ENCODE measurements at regions not wholly inside any gene's neighbourhood (a gene's known extent, or its start where the extent isn't known, plus 50 kb on each side); places are given as distances from the start of the nearest gene placed in this dataset.
A peak's percentile ranks its signal among the peaks of the same experiment; 100 is the strongest.
"Not testable (repeated sequence)": the region's sequence is repeated elsewhere in the genome, so short reads cannot be mapped to it uniquely, and the experiment has no call there.

DNA sequence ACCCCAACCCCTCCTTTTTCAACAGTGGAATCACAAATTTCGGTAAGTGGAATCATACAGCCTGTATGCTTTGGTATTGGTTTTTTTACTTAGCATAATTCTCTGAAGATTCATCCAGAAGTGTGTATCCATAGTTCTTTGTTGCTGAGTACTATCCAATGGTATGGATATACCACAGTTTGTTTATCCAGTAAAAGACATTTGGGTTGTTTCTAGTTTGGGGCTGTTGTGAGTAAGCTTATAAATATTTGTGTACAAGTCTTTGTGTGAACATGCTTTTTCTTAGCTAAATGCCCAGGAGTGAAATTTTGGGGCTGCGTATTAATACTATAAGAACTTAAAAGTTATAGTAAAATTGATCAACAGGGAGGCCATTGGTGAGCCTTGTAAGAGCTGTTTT is 57.5 kb upstream of the GC start:
- DNase-seq (ENCODE audit: low read depth): no peak

GRCh38 chr4:71847300-71847699 is 63.4 kb upstream of the GC start:
- no peak for DNase-seq (ENCODE audit: low read depth)

DNA sequence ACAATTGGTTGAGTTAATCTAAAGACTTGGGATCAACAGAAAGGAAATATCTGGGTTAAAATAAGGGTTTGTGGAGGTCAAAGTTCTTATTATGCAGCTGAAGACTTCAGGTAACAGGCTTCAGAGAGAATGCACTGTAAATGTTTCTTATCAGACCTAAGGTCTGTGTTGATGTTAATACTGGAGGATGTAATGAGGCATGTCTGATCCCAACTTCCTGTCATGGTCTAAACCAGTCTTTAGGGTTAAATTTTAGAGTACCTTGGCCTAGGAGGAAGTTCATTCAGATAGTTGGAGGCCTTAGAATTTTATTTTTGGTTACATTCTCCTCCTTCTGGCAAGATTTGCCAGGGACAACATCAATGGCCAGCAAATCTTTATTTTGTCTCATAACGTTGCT is 72.1 kb upstream of the GC start:
- no peak for DNase-seq (ENCODE audit: low read depth)

DNA sequence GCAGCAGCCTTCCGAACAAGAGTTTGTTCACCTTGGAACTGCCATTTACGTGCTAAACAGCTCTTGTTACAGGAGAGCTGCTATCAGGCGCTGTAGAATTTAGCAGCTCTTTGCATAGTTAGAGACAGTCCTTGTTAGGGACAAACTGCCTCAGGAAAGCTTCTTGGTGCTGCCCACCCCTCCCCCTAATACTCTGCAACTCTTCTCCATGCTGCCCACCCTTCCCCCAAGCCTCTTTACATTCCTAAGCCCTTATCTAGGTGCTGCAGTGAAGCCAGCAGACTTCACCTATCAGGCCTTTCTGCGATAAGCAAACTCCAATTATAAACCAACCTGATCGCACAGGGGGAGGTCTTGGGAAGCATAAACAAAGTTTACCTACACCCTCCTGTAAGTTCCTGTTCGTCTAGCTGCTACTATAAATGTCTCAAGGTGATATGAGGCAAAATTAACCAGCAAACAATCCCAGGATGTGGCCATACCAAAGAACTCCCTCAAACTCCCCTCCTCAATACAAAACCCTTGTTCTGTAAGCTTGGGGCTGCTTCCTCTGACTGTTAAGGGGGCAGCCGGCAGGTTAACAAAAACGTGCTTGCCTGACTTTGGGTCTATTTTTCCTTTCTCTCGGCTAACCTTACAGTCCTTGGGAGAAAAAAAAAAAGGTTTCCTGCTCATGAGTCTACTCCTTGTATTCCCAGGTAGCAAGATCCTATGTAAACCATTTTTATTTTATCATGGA is 74.0 kb upstream of the GC start:
- DNase-seq (ENCODE audit: low read depth): peak; percentile 10

GRCh38 chr4:71860643-71861042 is 76.8 kb upstream of the GC start:
- peak; percentile 7 for DNase-seq (ENCODE audit: low read depth)

DNA sequence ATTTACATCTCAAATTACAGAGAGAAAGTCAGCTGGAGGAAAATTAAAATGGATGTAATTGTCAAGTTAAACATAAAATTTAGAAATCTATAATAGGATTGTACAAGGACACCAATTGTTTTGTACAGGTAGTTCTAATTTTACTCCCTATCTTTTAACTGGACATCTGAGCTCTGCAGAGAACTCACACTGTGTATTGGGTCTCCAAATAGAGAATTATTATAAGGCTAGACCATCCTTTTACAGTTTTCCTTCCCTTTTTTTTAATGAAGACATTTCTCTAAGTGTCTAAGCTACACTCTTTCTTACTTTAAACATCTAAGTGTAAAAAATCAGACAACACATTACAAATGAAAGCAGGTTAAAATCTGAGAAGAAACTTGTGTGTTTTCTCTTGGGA is 78.4 kb upstream of the GC start:
- DNase-seq (ENCODE audit: low read depth): no peak

DNA sequence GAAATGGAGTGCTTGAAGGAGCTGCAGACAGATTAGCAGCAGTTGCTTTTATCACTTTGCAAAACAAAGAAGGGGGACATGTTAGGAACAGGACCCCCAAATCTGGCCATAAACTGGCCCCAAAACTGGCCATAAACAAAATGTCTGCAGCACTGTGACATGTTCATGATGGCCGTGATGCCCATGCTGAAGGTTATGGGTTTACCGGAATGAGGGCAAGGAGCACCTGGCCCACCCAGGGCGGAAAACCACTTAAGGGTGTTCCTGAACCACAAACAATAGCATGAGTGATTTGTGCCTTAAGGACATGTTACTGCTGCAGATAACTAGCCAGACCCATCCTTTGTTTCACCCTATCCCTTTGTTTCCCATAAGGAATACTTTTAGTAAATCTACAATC is 79.6 kb upstream of the GC start:
- no peak for DNase-seq (ENCODE audit: low read depth)

DNA sequence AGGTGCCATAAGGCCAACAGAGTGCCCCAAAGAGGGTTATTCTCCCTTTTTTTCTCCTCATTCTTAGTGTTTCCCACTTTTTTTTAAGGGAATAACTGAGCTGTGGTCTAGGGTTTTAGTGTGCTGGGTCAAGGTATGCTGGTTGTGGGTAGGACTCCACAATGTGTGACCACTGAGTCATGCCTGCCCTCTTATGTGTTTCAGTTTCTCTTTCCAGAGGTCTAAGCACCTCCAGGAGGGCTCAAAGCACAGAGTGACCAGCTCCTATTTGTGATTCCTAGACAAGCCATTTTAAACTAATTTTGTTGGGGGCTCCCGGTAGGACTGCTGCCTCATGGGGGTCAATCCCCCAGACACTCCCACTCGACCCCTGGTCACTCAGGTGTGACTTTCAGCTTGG is 80.5 kb upstream of the GC start:
- no peak for DNase-seq (ENCODE audit: low read depth)

DNA sequence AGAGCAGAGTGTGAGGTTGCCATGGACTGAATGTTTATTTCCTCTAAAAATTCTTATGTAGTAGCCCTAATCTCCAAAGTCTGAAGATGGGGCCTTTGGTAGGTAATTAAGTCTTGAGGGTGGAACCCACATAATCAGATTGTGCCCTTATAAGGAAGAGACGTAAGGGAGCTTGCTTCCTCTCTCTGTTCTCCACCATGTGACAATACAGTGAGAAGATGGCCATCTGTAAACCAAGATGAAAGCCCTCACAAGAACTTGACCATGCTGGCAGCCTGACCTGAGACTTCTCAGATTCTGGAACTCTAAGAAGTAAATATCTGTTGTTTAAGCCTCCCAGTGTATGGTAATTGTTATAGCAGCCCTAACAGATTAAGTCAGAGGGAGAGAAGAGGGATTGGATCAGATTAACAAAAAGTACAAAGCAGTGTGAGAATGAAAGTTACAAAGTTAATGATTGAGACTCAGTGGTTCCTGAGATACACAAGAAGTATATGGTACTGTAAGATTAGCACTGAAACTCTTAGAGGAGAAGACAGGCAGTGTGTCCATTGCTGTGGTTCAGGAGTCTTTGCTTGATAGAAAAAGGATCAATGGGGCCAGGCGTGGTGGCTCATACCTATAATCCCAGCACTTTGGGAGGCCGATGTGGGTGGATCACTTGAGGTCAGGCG is 82.5 kb upstream of the GC start:
- no peak for DNase-seq (ENCODE audit: low read depth)

DNA sequence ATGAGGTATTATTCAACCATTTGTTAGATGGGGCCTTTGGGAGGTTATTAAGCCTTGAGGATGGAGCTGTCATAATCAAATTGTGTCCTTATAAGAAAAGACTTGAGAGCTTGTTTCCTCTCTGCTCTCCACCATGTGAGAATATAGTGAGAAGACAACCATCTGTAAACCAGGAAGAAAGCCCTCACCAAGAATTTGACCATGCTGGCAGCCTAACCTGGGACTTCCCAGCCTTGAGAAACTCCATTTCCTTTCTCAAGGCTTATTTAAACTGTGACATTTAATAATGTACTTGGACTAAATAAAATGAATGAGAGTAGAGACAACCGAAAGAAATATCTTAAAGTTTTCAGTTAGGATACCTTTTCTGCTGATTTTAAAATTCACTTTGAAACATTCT is 83.7 kb upstream of the GC start:
- DNase-seq (ENCODE audit: low read depth): no peak

GRCh38 chr4:71870456-71870855 is 86.6 kb upstream of the GC start:
- no peak for DNase-seq (ENCODE audit: low read depth)

GRCh38 chr4:71872221-71872620 is 88.3 kb upstream of the GC start:
- DNase-seq (ENCODE audit: low read depth): no peak

DNA sequence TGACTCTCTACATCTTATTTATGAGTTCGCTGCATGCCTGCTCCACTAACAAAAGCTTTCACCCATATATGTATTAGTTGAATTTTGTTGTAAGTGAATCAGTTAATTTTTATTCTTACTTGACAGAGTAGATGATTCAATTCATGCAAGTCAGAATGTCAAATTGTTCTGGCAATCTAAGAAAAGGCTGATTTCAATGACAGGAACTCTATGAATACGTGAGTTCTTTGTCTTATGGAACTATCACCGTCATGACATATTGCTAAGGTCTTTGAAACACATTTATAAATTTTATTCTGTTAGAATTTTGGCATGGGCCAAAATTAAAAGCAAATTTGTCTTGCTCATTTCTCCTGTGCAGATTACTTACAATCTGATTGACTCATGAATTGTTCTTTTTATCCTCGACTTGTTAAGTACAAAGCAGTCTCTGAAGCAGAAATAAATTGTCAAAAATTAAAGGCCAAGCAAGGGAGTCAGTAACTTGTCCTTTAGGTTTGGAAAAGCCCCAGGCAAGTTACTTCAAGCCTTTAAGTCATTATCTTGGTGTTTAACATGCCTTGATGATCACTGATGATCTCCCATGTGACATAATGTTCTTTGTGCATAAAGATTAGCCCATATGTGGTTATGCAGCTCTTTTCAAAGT is 89.0 kb upstream of the GC start:
- no peak for DNase-seq (ENCODE audit: low read depth)

DNA sequence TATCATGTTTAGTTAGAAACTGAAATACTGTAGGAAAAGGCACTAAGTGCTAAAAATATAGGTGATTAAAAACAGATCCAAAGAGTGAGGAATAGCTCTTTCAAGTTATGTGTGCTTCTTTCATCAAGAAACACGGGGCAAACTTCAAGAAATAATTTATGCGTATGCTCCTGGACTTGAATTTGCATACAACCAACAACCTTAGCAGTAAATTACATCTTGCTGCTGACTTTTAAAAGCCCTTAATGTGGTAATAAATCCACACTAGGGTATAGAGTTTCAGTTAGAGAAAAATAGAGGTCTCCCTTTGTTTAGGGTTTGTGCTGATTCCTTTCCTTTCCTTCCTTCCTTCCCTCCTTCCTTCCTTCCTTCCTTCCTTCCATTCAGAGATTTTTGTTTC is 94.5 kb upstream of the GC start:
- DNase-seq (ENCODE audit: low read depth): no peak

- DNase-seq (ENCODE audit: low read depth): no peak
These were observed 98.4 kb upstream of the GC start for GRCh38 chr4:71882113-71882841.

GRCh38 chr4:71900366-71900765 is 116.5 kb upstream of the GC start:
- DNase-seq (ENCODE audit: low read depth): not testable (repeated sequence)

DNA sequence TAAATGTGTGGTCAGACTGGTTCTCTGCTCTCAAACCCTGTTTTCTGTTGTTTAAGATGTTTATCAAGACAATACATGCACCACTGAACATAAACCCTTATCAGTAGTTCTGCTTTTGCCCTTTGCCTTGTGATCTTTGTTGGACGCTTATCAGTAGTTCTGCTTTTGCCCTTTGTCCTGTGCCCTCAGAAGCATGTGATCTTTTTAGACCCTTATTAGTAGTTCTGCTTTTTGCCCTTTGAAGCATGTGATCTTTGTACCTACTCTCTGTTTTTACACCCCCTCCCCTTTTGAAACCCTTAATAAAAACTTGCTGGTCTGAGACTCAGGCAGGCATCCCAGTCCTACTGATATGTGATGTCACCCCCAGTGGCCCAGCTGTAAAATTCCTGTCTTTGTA is 121.7 kb upstream of the GC start:
- not testable (repeated sequence) for DNase-seq (ENCODE audit: low read depth)

- DNase-seq (ENCODE audit: low read depth): no peak
These were observed 122.2 kb upstream of the GC start for GRCh38 chr4:71906096-71906495.

DNA sequence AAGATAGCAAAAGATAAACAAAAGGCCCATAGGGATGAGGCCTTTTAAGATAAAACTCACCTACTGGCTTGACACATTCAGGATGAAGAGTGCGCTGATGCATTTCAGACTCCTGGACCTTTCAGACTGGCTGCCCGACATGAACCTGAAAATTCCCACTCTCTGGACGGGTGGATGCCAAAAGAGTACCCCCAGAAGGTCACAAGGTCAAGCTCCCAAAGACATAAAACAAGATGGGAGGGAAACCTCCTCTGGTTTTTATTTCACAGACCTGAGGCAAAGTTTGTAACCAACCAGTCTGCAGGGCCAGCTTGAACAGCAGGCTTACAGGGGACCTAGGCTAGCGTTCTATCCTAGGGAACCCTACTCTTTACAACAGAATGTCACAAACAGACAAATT is 123.2 kb upstream of the GC start:
- DNase-seq (ENCODE audit: low read depth): no peak

DNA sequence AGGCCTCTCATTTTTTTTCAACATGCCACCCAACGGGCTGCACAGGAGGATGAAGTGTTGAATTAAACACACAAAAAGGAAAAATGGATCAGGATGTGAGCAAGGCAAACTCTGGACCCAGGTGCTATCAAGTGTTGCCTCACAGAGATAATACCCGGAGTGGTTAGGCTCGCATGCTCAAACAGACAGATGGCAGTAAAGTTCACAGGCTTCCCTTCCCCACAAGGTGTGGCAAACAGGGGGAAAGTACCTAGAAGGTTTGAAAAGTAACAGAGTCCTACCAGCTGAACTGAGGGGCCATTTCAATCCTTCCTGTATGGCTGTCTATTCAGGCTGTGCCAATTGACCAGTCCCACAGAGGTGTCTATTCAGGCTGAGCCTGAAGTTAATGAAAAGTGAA is 123.9 kb upstream of the GC start:
- DNase-seq (ENCODE audit: low read depth): no peak

GRCh38 chr4:71913275-71913674 is 118.5 kb upstream of the NPFFR2 start:
- no peak for DNase-seq (ENCODE audit: low read depth)

- DNase-seq (ENCODE audit: low read depth): no peak
These were observed 108.7 kb upstream of the NPFFR2 start for GRCh38 chr4:71923070-71923469.

- no peak for DNase-seq (ENCODE audit: low read depth)
These were observed 101.3 kb upstream of the NPFFR2 start for GRCh38 chr4:71930459-71930858.
